Ovary (tissue), 7 donors: ENCODE measurements at regions not wholly inside any gene's neighbourhood (a gene's known extent, or its start where the extent isn't known, plus 50 kb on each side); places are given as distances from the start of the nearest gene placed in this dataset.

Source experiments
- DNase-seq, 5 donors: peaks; one replicate each; pipeline ENCODE4 v3.0.0-alpha.2; 2019 to 2020
- H3K27ac ChIP-seq, 2 donors: fragments of 200-600 bp; one replicate each; pipeline versions ENCODE4 v1.5.1 to v1.8.0; 2019 to 2022
- H3K27me3 ChIP-seq: fragments of 200-600 bp; one replicate; pipeline ENCODE4 v1.8.0; 2022
- H3K36me3 ChIP-seq: fragments of 200-600 bp; sonication (generic); one replicate; pipeline ENCODE4 v1.5.1; 2019
- H3K4me1 ChIP-seq: one replicate; pipeline ENCODE4 v1.8.1; 2013; ENCODE audit warnings: mild to moderate bottlenecking, moderate library complexity; ENCODE audit not compliant: insufficient read depth
- H3K4me3 ChIP-seq: fragments of 200-600 bp; sonication (generic); one replicate; pipeline ENCODE4 v1.5.1; 2017
- H3K9me3 ChIP-seq, 2 donors: fragments of 200-600 bp in 1 of 2; sonication (generic) in 1 of 2; one replicate each; pipeline versions ENCODE4 v1.5.1 to v1.8.1; 2013 to 2019; ENCODE audit warnings: mild to moderate bottlenecking in 1 of 2, moderate library complexity in 1 of 2
- EP300 ChIP-seq: sonication (generic); formaldehyde crosslinking; IDR thresholded peaks from one replicate; pipeline ENCODE4 v1.6.1; 2017; ENCODE audit warnings: antibody characterized with exemption
- POLR2A ChIP-seq: fragments of 450-650 bp; IDR thresholded peaks from one replicate; pipeline ENCODE4 v1.6.1; 2017; ENCODE audit warnings: antibody characterized with exemption, mild to moderate bottlenecking, moderate library complexity
- WGBS, 3 donors: extraction: QIAGEN DNeasy Blood & Tissue Kit in 1 of 3; methylation state at CpG; one replicate each; pipeline versions ENCODE4 v1.1.5 to v1.1.7; 2013 to 2017; 5-methylcytosine and 5-hydroxymethylcytosine counted together
- intact Hi-C, 4 donors: fragments of 100-400 bp; cut with DNase I; formaldehyde crosslinking; loops; one replicate each; pipeline versions ENCODE4 v1.11.0 to v1.15.1; 2022 to 2023
- TF ChIP-seq, protein P1 (sequence below), 3 donors: fragments of 450-650 bp in 2 of 3; fragments of 200-600 bp in 1 of 3; IDR thresholded peaks; one replicate each; pipeline versions ENCODE4 v1.5.1 to v1.8.0; 2016 to 2022; ENCODE audit warnings: antibody characterized with exemption in 3 of 3, mild to moderate bottlenecking in 1 of 3
- donor health status: DM: no; HTN: no; CAD: no; lungs with moderate emphysema.
- donor health status: DM: no; HTN: no; CAD: no.
- donor health status: Bipolar disorder and iron deficiency.
- donor health status: DM: no; HTN: no; CAD: no.
- donor health status: DM: yes; HTN: yes; CAD: no.

DNA sequence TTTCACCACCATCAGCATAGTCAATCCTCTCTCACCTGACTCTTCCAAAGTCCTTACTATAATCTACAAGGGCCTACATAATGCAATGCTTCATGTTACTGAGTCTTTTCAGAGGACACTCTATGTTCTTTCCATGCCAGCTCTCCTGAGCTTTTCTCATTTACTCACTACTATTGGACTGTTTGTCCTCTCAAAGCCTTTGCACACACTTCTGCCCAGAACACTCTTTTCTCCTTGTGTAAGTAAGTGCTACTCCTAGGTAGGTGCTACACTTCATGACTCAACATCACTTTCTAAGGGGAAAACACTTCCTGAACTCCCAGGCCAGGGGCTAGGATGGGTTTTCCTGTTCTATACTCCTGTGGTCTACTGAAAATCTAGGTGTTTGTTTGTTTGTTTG, 82.5 kb upstream of the GULP1 start:
- intact Hi-C loops: no loop called here
- DNase-seq: no peak
- Histone ChIP-seq H3K4me1 (no peaks in the 10 kb centered on the region), H3K4me3 (no peak overlapping the region), H3K27me3 (no peaks in the 10 kb centered on the region), H3K36me3 (no peaks in the 10 kb centered on the region), H3K9me3 (no peaks in the 10 kb centered on the region), H3K27ac (no peak overlapping the region)
- TF ChIP-seq POLR2A (no peak), EP300 (no peak)
- TF ChIP-seq, protein P1, sequence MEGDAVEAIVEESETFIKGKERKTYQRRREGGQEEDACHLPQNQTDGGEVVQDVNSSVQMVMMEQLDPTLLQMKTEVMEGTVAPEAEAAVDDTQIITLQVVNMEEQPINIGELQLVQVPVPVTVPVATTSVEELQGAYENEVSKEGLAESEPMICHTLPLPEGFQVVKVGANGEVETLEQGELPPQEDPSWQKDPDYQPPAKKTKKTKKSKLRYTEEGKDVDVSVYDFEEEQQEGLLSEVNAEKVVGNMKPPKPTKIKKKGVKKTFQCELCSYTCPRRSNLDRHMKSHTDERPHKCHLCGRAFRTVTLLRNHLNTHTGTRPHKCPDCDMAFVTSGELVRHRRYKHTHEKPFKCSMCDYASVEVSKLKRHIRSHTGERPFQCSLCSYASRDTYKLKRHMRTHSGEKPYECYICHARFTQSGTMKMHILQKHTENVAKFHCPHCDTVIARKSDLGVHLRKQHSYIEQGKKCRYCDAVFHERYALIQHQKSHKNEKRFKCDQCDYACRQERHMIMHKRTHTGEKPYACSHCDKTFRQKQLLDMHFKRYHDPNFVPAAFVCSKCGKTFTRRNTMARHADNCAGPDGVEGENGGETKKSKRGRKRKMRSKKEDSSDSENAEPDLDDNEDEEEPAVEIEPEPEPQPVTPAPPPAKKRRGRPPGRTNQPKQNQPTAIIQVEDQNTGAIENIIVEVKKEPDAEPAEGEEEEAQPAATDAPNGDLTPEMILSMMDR (IDR thresholded peaks at IDR 0.05): no peak

DNA sequence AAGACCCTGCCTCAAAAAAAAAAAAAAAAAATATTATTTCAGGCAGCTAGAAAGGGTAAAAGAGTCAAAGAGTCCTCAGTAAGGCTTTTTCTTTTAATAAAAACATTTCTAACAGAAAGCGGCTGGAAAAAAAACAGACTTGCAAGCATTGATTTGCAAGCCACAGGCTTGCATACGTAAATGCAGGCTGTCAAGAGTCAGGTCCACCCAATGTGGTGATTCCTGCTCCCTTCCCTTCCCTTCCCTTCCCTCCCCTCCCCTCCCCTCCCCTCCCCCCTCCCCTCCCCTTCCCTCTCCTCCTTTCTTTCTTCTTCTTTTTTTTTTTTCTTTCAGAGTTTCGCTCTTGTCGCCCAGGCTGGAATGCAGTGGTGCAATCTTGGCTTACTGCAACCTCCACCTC, 74.4 kb upstream of the GULP1 start:
- TF ChIP-seq EP300 (no peak), POLR2A (no peak)
- TF ChIP-seq, protein P1 (IDR thresholded peaks at IDR 0.05): no peak
- no peaks in the 10 kb centered on the region for H3K9me3 ChIP-seq
- no peak overlapping the region for H3K27ac ChIP-seq
- intact Hi-C loops: no loop called here
- no peaks in the 10 kb centered on the region for H3K27me3 ChIP-seq
- 87 to 89% (median 89%) methylated on average over 4 of the region's 4 CpGs for WGBS, 3 donors
- H3K4me1 ChIP-seq: no peaks in the 10 kb centered on the region
- no peaks in the 10 kb centered on the region for H3K36me3 ChIP-seq
- no peak overlapping the region for H3K4me3 ChIP-seq
- no peak for DNase-seq

DNA sequence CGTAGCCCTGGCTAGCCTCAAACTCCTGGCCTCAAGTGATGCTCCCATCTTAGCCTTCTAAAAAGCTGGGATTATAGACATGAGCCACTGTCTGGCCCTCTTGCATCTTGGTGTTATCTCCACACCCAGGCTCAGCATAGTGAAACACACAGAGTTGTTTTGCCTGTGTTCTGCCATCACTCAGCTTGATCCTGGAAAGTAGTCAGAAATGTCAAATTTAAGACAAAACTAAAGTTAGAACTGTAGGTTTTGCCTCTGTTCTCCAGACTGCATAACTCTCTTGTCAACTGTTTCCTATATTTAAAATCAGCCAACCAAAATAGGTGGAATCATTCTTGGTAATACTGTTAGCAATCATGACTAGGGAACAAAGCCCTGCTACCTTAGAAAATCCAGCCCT, 72.1 kb upstream of the GULP1 start:
- TF ChIP-seq EP300 (no peak), POLR2A (no peak)
- TF ChIP-seq, protein P1 (IDR thresholded peaks at IDR 0.05): no peak
- intact Hi-C loops: no loop called here
- H3K36me3 ChIP-seq: no peaks in the 10 kb centered on the region
- H3K27ac ChIP-seq: no peak overlapping the region
- H3K9me3 ChIP-seq: no peaks in the 10 kb centered on the region
- H3K4me1 ChIP-seq: no peaks in the 10 kb centered on the region
- DNase-seq: no peak
- no peak overlapping the region for H3K4me3 ChIP-seq
- WGBS, 3 donors: 34 to 68% (median 45%) methylated on average over 1 of the region's 1 CpG
- no peaks in the 10 kb centered on the region for H3K27me3 ChIP-seq

DNA sequence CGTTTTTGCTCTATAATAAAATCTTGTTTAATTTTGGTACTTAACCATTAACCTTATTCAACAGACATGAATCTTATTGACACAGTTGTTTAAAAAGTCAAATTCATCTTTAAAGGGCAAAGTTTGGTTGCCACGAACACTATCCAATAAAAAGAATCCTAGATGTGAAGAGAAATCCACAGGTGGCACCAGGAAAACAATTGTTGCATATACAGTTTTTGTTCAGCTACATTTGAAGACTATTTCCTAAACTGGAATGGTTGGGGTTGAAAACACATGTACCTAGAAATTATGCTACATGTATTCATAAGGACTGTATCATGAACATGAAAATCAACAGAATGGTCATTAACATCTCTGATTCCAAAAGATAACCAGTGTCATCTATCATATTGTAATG, 71.1 kb upstream of the GULP1 start:
- H3K27ac ChIP-seq: no peak overlapping the region
- TF ChIP-seq POLR2A: no peak
- TF ChIP-seq, protein P1 (IDR thresholded peaks at IDR 0.05): no peak
- TF ChIP-seq EP300: no peak
- WGBS, 3 donors: 90 to 94% (median 93%) methylated on average over 2 of the region's 2 CpGs
- H3K9me3 ChIP-seq: no peaks in the 10 kb centered on the region
- no peaks in the 10 kb centered on the region for H3K27me3 ChIP-seq
- H3K4me1 ChIP-seq: no peaks in the 10 kb centered on the region
- H3K36me3 ChIP-seq: no peaks in the 10 kb centered on the region
- DNase-seq: no peak
- H3K4me3 ChIP-seq: no peak overlapping the region
- intact Hi-C loops: no loop called here

DNA sequence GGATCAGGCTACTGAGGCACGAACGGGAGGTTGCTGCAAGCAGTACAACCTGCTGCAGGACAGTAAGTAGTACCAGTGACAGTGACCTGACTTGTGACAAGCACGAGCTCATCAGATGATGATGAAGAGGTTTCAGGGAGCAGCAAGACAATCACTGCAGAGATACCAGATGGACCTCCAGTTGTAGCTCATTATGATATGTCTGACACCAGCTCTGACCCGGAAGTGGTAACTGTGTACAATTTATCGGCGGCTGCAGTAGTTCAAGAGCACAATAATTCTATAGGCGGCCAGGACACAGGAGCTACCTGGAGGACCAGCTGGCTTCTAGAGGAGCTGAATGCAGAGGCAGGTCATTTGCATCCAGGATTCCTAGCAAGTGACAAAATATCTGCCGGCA, 64.0 kb upstream of the GULP1 start:
- Histone ChIP-seq H3K27ac (no peak overlapping the region), H3K9me3 (no peaks in the 10 kb centered on the region), H3K4me3 (no peak overlapping the region), H3K27me3 (no peaks in the 10 kb centered on the region), H3K36me3 (no peaks in the 10 kb centered on the region), H3K4me1 (no peaks in the 10 kb centered on the region)
- TF ChIP-seq POLR2A (no peak), EP300 (no peak)
- TF ChIP-seq, protein P1 (IDR thresholded peaks at IDR 0.05): no peak
- WGBS, 3 donors: 91 to 96% (median 94%) methylated on average over 8 of the region's 8 CpGs
- DNase-seq: no peak
- intact Hi-C loops: no loop called here
